ENCODE measurements at regions not wholly inside any gene's neighbourhood (a gene's known extent, or its start where the extent isn't known, plus 50 kb on each side); places are given as distances from the start of the nearest gene placed in this dataset.

DNA sequence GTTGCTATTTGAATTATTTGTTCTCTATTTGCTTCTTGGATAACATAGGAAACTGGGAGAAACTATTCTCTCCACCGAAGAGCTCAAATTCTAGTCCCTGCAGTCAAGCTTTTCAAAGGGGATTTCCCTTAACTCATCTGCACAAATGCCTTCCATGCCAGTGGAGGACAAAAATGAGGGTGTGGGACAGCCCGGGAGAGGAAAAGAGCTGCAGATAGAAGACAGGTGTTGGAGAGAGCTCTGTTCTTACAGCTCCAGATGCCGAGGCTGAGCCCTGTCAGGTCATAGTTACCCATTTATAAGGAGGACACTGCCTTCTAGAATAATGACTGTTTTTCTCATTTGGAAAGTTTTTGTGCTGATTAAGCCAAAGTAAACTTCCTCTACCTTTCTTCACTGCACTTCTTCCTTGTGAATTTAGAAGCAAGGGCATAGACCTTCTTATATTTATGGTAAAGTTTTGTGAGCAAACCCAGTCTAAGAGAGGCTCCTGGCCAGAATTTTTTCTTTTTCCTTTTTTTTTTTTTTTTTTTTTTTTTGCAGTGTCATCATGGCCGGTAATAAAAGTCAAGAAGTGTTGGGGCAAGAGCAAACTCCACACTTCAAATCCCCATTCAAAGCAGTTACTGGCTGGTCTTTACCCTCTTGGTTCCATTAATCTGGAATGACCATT, 177.2 kb downstream of the ABCC12 start:
- TF ChIP-seq, protein P1, sequence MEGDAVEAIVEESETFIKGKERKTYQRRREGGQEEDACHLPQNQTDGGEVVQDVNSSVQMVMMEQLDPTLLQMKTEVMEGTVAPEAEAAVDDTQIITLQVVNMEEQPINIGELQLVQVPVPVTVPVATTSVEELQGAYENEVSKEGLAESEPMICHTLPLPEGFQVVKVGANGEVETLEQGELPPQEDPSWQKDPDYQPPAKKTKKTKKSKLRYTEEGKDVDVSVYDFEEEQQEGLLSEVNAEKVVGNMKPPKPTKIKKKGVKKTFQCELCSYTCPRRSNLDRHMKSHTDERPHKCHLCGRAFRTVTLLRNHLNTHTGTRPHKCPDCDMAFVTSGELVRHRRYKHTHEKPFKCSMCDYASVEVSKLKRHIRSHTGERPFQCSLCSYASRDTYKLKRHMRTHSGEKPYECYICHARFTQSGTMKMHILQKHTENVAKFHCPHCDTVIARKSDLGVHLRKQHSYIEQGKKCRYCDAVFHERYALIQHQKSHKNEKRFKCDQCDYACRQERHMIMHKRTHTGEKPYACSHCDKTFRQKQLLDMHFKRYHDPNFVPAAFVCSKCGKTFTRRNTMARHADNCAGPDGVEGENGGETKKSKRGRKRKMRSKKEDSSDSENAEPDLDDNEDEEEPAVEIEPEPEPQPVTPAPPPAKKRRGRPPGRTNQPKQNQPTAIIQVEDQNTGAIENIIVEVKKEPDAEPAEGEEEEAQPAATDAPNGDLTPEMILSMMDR (IDR thresholded peaks at IDR 0.05 in 2 of 3, conservative IDR thresholded peaks at IDR 0.05 in 1 of 3; ENCODE audit: insufficient read depth in 2 of 3, low read depth in 1 of 3, low read length in 3 of 3): no peak
- TF ChIP-seq JUND (IDR thresholded peaks at IDR 0.05; ENCODE audit: borderline replicate concordance, low read depth, low read length) (no peak), JUND (tag; IDR thresholded peaks at IDR 0.05; ENCODE audit: borderline replicate concordance, low read depth, low read length) (no peak), MAFG (tag; conservative IDR thresholded peaks at IDR 0.05) (peak; percentile 58), POLR2A (conservative IDR thresholded peaks at IDR 0.05) (no peak), CTBP1 (IDR thresholded peaks at IDR 0.05; ENCODE audit: borderline replicate concordance) (no peak), POLR3A (IDR thresholded peaks at IDR 0.05; ENCODE audit: borderline replicate concordance, extremely low read depth, insufficient read depth, insufficient read length) (no peak), ZFX (CRISPR knock-in tag; IDR thresholded peaks at IDR 0.05) (no peak), E2F3 (CRISPR knock-in tag; IDR thresholded peaks at IDR 0.05) (no peak), EP300 (IDR thresholded peaks at IDR 0.05; ENCODE audit: low read length) (no peak), ZNF274 (IDR thresholded peaks at IDR 0.05; ENCODE audit: borderline replicate concordance, low read depth, low read length) (no peak), TAF1 (IDR thresholded peaks at IDR 0.05; ENCODE audit: control insufficient read depth, extremely low read depth, insufficient read depth, low read length, severe bottlenecking) (no peak), EZH2 (IDR thresholded peaks at IDR 0.05; ENCODE audit: borderline replicate concordance, low read depth, low read length) (no peak)
- TF ChIP-seq, protein P2, sequence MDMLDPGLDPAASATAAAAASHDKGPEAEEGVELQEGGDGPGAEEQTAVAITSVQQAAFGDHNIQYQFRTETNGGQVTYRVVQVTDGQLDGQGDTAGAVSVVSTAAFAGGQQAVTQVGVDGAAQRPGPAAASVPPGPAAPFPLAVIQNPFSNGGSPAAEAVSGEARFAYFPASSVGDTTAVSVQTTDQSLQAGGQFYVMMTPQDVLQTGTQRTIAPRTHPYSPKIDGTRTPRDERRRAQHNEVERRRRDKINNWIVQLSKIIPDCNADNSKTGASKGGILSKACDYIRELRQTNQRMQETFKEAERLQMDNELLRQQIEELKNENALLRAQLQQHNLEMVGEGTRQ (CRISPR knock-in tag; IDR thresholded peaks at IDR 0.05): no peak
- TF ChIP-seq, protein P3, sequence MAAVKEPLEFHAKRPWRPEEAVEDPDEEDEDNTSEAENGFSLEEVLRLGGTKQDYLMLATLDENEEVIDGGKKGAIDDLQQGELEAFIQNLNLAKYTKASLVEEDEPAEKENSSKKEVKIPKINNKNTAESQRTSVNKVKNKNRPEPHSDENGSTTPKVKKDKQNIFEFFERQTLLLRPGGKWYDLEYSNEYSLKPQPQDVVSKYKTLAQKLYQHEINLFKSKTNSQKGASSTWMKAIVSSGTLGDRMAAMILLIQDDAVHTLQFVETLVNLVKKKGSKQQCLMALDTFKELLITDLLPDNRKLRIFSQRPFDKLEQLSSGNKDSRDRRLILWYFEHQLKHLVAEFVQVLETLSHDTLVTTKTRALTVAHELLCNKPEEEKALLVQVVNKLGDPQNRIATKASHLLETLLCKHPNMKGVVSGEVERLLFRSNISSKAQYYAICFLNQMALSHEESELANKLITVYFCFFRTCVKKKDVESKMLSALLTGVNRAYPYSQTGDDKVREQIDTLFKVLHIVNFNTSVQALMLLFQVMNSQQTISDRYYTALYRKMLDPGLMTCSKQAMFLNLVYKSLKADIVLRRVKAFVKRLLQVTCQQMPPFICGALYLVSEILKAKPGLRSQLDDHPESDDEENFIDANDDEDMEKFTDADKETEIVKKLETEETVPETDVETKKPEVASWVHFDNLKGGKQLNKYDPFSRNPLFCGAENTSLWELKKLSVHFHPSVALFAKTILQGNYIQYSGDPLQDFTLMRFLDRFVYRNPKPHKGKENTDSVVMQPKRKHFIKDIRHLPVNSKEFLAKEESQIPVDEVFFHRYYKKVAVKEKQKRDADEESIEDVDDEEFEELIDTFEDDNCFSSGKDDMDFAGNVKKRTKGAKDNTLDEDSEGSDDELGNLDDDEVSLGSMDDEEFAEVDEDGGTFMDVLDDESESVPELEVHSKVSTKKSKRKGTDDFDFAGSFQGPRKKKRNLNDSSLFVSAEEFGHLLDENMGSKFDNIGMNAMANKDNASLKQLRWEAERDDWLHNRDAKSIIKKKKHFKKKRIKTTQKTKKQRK (IDR thresholded peaks at IDR 0.05; ENCODE audit: borderline replicate concordance, low read depth, low read length): no peak
